Activated CD4-positive, alpha-beta T cell treated with anti-CD3 and anti-CD28 coated beads, Interleukin-2, amount 50 U/mL, for 24 hours (primary cell): ENCODE measurements at regions not wholly inside any gene's neighbourhood (a gene's known extent, or its start where the extent isn't known, plus 50 kb on each side); places are given as distances from the start of the nearest gene placed in this dataset.
"Not testable (repeated sequence)": the region's sequence is repeated elsewhere in the genome, so short reads cannot be mapped to it uniquely, and the experiment has no call there.

ENCODE experiments used
- DNase-seq, 2 donors: peaks; one replicate each; pipeline ENCODE4 v3.0.0-alpha.2; 2020; ENCODE audit warnings: low read depth in 1 of 2, low spot score in 1 of 2

DNA sequence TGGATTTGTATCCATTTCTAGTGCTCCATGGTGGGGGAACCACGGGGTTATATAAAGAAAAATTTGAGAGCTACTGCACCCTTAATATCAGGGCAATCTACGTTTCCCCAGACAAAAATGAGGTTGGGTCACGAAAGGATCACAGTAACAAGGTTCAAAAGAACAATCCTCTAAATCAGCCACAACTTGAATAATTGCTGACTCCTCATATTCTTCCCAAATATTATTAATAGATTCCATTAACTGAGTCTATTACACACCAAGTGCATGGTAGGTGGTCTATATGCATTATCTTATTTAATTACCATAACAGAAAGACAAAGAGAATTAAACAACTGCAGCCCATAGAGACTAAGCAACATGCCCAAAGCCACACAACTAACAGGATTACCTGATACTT is 438.2 kb downstream of the ETNK1 start:
- DNase-seq, result no peak

DNA sequence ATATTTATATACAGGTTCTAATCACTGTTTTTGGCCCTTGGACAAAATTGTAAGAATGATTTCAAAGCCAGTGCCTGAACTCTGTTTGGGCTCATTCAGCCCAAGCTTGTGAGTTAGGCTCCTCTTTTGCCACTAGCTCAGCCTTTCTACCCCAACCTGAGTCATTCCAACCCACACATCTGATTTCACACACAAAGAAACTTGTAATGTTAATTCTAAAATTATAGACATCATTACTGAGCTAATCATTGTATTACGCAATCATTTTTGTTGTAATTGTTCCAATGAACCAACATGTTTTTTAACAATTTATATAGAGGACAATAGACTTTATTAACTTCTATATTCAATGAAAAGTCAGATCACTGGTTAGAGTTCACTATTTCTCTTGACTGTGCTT is 441.1 kb downstream of the ETNK1 start:
- DNase-seq, result no peak

DNA sequence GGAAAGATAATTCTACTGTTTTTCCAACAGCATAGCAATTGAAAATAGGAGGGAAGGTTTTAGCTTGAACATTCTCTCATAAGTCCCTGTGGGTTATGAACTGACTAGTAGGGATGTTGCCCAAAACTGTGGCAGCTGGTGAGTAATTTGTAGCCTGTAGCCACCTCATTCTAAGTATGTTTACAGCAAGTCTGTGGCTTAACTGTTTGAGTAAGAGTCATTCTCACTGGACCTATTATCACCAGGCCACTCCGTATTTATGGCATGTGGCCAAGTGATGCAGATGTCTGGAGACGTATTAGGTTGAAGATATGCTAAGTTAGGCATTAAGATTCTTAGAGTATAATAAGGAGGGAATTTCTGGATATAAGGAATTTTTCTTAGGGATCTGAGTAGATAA is 458.3 kb downstream of the ETNK1 start:
- DNase-seq, result no peak

DNA sequence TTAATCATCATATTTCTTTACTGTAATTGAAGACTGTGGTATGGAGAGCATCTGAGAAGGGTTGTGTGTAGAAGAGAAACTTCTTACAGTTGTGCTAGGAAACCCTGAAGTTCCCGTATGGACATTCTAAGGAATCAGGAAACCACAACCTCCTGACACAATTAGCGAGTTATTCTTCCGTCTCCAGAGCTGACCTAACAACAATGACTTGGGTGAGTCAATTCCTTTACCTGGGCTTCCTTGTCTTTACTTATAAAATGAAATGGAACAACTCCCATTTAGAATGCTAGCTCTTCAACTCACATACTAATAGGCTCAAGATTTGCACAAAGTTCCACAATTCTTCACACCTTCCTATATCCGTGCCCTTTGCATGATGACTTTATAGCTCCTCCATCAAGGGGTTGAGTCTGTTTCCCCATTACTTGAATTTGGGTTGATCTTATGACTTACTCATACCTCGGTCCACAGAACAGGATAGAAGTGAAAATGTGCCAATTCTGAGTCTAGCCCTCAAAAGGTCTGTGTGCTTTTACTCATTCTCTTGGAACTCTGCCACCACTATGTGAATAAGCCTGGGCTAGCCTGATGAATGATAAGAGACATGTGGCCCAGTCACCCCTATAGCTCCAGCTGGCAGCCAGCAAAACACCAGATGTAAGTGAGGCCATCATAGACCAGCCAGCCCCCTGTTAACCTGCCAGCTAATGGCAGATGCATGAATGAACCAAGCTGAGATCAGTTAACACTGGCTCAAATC is 459.4 kb downstream of the ETNK1 start:
- DNase-seq, result no peak

DNA sequence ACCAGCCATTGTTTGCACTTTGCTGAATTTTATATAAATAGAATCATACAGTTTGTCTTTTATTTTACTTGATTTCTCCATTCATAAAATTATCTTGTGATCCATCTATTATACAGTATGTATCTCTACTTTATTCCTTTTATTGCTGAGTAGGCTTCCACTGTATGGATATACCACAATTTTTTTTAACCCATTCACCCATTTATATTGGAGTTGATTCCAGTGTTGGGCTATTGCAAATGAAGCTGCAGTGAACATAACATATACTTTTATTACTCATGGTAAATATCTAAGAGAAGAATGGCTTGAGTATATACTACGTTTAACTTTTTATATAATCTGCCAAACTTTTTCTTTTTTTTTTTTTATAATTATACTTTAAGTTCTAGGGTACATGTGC is 463.6 kb downstream of the ETNK1 start:
- DNase-seq, result no peak

DNA sequence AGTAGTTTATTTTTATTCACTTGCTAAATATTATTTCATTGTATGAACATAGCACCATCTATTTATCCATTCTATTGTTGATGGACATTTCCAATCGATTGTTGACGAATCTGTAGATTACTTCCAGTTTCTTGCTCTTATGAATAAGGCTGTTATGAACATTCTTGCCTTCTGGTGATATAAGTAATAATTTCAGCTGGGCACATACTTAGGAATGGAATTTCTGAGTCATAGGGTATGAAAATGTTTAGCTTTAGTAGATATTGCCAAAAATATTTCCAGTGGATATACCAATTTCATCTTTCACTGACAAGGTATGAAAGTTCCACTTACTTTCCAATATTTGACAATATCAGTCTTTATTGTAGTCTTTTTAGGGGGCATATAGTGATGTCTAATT is 468.5 kb downstream of the ETNK1 start:
- DNase-seq, result no peak

DNA sequence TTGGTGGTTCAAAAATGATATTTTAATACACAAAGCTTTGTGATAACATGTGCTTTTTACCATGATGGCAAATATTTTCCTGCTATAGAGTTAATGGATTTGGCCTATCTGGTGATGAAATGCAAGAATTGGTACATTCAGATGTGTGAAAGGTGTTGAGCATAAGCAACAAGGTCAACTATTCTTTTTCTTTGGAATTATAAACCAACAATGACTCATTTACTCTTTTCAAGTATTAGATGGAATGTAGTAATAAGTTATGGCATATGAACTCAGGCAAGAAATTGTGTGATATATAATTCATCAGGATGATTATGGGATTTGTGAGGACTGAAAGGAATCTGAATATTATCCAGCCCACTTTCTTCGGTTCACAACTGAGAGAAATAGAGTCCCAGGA is 471.4 kb downstream of the ETNK1 start:
- DNase-seq, result no peak

DNA sequence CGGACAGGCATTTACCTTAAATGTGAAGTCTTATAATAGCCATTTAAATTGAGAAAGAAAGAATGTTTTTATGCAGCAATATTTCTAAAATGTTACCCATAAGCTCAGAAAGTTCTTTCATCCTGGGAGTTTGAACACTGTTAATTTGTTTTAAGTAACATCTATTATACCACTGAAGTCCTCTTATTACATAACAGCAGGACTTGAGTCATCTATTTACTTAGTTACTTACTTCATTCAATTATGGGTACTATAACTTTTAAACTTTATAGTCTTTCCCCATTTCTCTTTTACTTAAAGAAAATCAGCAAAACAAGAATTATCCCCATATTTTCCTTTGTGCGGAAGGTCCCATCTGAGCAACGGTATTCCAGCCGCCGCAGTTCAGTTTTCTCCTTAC is 473.1 kb downstream of the ETNK1 start:
- DNase-seq, result no peak

DNA sequence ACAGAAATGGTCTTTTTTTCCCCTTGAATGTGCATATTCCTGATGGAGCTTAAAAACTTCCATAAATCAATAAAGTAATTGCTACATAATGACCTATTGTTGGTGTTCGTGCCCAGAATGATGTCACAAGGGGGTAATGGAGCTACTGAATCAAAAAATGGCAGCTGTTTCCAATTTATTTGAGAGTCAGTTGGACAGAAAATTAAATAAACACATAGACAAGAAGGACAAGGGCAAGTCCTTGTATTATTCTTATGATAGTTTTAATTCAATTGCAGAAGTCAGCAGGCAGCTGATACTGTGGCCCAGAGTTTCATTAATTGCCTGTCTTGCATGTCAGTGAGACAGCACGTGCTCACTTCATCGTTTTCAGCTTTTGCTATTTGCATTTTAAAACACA is 473.5 kb downstream of the ETNK1 start:
- no peak for DNase-seq

DNA sequence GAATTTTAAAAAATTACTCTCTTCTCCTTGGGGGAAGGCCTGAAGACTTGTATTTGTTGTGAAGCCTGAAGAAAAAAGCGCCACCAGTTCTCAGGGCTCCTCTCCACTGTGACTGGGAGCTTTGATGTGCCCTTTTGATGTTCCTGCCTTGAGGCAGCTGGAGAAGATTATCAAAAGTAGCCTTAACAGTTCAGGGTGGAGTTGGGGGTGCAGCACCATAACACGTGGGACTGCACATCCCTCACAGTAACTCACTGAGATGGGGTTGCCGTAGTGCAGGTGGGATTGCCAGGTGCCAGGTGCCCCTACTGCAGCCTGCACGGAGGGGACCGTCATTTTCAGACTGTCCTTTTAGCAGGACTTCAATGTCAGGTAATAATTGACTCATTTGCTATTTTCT is 474.1 kb downstream of the ETNK1 start:
- DNase-seq, result no peak

DNA sequence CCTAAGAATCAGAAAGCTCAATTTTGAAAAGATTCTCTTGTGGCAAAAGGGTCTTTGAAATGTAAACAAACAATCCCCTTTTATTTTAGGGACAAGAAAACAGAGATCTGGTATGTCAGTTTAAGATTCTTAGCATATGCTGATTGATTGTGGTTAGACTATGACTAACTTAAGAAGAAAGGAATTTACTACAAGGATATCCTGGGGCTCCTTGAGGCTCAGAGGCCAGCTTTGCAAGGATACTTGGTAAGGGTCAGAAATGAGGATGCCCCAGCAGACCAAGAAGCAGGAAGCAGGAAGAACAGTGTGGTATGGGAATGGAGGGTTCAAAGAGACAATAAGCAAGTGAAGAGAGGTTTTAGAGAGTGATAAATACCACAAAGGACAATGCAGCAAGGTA is 474.6 kb downstream of the ETNK1 start:
- no peak for DNase-seq

DNA sequence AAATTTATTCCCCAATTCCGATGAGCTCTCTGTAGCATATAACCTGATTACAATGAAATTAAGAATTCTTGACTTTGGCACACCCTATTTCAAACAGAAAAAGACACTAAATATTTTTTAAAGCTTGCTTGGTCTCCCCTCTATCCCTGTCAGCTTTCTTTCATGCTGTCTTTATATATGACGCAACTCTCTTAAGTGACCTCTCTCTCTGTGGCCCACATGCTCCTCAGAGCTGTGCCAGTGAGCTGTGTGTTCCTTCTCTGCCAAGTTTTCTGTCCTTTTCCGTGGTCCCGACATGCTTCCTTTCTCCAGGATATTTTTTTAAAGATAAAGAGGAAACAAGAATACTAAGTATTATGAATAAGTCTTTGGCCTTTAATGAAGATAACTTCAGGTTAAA is 484.0 kb downstream of the ETNK1 start:
- DNase-seq, result no peak

DNA sequence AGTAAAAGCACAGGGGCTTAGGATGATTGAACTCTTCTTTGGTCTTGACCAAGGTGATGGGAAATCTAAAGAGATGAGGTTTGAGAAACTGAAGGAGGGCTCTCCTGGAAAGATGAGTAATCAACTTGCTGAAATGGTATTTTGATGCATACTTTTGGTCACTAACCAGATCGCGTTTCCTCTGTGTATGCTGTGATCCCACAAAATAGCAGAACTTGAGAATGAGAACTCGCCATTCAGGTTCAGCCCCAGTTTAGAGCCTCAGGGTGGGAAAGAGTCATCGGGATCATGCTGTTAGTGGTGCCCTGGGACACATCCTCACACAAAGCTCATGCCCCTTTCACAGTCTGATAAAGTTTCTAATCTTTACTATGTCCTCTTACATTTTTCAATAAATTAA is 488.8 kb downstream of the ETNK1 start:
- no peak for DNase-seq

DNA sequence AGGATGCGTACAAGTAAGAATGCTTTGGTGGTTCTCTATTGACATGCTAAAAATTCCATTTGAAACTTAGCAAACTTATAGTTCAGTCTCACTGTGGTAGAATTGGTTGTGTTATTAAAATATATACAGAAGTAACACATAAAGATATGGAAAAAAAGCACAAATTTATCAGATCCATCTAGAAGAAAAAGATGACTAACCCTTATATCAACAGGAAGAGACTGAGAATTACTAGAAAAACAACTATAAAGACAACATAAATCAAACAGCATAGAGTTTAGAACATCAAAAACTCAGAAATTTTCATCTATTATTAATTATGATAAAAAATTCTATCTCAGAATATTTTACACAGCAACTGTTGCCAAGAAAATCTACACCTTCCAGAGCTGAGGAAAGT is 491.0 kb downstream of the ETNK1 start:
- DNase-seq, result no peak

DNA sequence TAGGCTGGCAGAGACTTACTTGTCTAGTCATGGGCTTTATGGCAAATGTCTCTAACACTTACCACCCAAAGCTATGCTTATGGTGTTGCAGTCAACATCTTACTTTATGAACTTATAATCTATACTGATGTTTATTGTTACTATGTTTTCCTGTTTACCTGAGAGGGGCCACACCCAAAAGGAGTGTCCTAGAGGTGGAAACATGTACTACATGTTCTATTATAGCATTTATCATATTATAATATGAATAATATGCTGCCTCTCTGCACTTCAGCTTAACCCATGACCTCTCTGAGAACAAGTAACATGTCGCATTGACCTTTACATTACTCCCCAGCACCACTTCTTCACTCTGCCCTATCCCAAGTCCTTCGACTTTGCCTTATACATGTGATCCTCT is 501.8 kb downstream of the ETNK1 start:
- no peak for DNase-seq

DNA sequence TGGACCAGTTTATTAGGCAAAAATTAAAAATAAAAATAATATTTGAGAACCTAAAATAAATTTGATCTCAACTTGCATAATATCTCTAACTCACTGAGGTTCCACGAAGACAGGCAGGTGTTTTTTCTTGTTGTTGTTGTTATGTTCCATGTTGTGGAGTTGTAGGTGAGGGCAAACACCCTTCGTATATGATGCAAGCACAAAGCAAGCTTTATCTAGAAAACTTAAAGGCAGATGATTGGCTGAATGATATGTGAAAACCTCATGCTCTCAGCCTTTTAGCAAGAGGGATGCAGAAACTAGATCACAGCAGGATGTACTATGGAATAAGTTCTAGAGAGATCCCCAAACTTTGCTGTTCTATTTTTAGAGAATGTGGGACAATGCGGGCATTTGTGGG is 502.7 kb downstream of the ETNK1 start:
- DNase-seq, result no peak

DNA sequence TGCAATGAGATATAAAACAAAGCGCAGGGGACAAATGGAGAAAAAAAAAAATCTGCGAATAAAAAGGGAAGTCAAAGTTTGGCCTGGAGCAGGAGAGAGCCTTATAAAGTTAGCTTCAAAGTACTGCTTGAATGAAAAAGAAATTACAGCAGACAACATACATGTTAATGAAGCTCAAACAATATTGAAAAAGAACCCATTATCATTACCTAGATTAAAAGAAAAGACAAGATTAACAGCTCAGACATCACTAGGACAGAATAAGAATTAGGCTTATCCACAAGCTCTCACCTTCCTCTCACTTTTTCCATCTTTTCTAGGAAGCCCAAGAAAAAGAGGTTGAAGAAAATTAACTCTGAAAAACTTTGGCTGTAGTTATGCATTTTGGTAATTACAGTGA is 503.5 kb downstream of the ETNK1 start:
- no peak for DNase-seq

DNA sequence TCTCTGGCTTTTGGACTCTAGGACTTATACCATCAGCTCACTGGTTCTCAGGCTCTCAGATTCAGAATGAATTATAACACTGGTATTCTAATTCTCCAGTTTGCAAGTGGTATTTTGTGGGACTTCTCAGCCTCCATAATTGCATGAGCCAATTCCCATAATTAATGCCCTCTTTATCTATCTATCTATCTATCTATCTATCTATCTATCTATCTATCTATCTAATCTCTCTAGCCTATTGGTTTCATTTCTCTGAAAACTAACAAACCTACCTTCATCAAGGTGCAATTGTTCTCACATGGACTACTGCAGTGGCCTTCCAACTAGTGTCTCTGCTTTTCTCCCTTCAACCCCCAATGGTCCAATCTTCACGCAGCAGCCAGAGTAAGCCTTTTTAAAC is 507.4 kb downstream of the ETNK1 start:
- no peak for DNase-seq

DNA sequence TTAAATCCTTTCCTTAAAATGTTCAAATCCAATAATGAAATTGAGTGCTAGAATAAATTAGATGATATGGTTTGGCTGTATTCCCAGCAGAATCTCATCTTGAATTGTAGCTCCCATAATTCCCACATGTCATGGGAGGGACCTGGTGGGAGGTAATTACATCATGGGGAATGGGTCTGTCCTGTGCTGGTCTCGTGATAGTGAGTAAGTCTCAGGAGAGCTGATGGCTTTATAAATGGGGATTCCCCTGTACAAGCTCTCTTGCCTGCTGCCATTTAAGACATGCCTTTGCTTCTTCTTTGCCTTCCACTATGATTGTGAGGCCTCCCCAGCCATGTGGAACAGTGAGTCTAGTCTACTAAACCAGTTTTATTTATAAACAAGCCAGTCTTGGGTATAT is 508.5 kb downstream of the ETNK1 start:
- no peak for DNase-seq

DNA sequence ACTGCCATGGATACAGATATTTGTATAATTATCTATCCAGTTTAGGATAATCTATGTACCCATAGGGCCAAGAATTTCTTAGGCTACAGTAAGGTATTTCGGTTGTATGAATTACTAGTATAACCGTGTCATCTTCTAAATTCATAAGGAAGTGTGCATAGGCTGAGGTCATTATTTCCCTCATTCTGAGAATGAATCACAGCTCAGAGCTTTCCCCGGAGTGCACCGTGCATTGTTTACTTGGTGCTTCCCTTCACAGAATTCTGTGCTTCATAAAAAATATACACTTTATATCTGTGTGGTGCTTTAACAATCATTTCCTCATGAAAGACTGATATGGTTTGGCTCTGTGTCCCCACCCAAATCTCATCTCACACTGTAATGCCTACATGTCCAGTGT is 514.1 kb downstream of the ETNK1 start:
- no peak for DNase-seq

DNA sequence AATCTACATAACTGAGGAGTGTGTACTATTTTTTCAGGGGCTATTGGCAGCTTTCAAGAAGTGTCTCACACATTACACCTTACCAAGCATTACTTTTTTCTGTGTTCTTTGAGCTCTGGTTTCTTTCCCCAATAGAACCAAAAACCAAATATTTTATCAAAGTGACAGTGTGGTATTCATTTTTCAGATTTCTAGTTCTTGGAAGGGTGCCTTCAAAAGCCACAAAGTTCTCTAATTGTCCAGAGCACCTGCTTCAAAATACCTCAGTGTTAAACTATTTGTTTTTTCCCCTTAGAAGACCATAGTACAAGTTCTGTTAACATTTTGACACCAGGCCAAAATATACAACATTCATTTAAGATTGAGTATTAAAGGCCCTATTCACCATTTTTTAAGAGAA is 515.7 kb downstream of the ETNK1 start:
- no peak for DNase-seq

DNA sequence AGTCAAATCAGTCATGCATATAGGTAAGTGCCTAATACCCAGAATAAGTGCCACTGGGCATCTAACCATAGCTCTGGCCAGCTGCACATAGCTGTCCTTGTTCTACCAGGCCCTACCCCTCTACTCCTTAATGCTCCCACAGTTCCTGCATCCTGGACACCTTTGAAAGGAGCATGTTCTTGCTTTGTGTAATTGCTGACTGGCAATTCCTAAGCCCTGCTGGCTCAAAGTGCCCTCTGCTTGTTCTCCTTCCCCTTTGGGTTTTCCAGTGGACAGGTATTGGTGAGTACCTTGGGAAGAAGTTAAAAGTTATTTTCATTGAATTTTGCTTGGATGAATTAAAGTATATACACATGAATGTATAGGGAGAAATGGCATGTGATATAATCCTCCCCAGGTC is 516.4 kb downstream of the ETNK1 start:
- DNase-seq, result no peak

DNA sequence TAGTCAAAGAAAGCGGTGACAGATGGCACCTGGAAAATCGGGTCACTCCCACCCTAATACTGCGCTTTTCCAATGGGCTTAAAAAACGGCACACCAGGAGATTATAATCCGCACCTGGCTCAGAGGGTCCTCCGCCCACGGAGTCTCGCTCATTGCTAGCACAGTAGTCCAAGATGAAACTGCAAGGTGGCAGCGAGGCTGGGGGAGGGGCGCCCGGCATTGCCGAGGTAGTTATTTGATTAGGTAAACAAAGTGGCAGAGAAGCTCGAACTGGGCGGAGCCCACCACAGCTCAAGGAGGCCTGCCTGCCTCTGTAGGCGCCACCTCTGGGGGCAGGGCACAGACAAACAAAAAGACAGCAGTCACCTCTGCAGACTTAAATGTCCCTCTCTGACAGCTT is 521.1 kb downstream of the ETNK1 start:
- DNase-seq, result not testable (repeated sequence)

DNA sequence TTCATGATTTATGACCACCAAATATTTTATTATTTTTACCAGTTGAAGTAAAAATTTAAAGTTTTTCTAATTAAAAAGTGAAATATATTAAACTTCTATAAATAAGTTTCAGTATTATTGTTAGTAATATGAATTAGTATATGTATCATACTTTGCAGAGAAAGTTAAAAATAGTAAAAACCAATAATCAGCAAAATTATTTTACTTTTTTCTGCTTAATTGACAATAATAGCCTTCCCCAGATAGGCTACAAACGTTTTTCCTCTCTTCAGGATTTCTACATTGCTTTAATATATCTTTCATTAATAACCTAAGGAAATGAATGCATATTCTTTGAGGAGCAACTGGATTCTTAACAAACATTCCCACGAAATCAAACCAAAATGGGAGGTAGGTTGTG is 543.5 kb downstream of the ETNK1 start:
- DNase-seq, result no peak
